AG10803 (cell line): ENCODE measurements at regions not wholly inside any gene's neighbourhood (a gene's known extent, or its start where the extent isn't known, plus 50 kb on each side); places are given as distances from the start of the nearest gene placed in this dataset.

Experiments used
- DNase-seq: peaks from one replicate; pipeline ENCODE4 v3.0.0; 2010; ENCODE audit warnings: low read depth
- H3K4me3 ChIP-seq: 2 replicates; pipeline ENCODE4 v1.5.1; 2011; ENCODE audit warnings: mild to moderate bottlenecking, low read length, control low read depth
- CTCF ChIP-seq: conservative IDR thresholded peaks from 2 replicates; pipeline ENCODE4 v1.5.1; 2011; ENCODE audit warnings: mild to moderate bottlenecking, low read length, control low read depth, inconsistent platforms

DNA sequence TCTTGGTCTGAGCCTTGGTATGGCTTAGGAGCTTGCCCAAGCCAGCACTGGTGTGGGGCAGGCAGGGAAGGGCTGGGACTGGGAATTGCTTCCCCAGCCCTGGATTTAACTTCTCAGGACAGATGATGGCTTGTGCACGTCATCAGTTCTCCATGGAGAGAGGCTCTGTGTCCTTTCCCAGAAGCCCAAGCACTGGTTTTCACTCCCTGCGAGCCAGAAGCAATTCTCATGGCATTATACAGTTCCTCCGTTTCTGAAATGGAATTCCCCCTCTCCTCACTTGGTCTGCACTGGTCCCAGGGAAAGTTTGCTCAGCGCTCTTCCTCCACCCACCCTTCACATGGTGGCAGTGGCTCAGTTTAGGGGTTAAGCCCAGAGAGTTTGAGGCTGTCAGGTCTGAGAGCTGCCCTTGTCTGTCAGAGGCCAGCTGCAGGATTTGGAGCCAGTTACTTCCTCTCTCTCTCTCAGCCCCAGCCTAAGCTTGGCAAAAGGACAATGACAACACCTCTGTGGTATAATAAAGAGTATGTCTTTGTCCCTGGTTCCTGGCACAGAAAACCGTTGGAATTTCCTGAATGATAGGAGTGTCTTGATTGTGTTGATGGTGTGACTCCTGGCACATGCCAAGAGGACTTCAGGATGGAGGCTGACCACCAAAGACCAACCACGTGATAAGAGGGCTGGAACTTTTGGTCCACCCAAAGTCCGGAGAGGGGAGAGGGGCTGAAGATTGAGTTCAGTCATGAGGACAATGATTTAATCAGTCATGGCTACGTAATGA lies 219.6 kb upstream of the TNRC6C start:
- TF ChIP-seq CTCF, result no peak
- no peak overlapping the region for H3K4me3 ChIP-seq
- no peak for DNase-seq

DNA sequence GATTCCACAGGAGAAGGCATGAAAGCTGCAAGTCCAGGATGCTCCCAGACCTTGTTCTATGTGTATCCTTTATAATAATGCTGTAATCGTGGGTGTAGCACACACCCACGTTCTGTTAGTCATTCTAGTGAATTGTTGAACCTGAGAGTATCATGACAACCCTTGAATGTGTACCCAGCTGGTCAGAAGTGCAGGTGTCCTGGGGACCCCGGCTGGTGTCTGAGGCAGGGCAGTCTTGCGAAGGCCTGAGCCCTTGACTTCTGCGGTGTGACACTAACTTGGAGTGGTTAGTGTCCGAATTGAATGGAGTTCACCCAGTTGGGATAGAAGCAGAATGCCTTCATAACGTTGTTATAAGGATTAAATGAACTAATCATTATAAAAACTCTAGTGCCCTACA lies 218.0 kb upstream of the TNRC6C start:
- no peak for DNase-seq
- H3K4me3 ChIP-seq, result no peak overlapping the region
- TF ChIP-seq CTCF, result no peak

GRCh38 chr17:77741109-77741508 lies 217.4 kb upstream of the TNRC6C start:
- peak; percentile 42 for TF ChIP-seq CTCF
- no peak overlapping the region for H3K4me3 ChIP-seq
- DNase-seq, result no peak

DNA sequence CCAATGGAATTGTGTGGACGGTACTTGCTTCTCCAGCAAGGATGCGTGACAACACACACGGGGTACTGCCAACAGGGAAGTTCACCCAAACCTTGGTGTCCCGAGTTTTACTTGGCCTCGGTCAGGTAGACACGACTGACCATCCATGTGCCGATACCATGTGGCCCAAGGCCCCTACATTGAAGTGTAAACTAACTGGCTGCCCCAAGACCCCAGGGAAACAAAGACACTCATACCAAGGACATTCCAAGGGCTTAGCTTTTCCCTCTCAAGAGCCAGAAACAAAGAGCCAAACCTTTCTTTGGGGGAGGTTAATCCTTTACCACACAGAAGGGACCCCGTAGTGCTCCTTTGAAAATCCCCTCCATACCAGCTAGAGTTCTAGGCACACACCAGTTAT lies 215.9 kb upstream of the TNRC6C start:
- no peak overlapping the region for H3K4me3 ChIP-seq
- no peak for DNase-seq
- TF ChIP-seq CTCF, result no peak

- no peak for TF ChIP-seq CTCF
- DNase-seq, result no peak
- no peak overlapping the region for H3K4me3 ChIP-seq
These were observed 214.2 kb upstream of the TNRC6C start for GRCh38 chr17:77744066-77744988.

DNA sequence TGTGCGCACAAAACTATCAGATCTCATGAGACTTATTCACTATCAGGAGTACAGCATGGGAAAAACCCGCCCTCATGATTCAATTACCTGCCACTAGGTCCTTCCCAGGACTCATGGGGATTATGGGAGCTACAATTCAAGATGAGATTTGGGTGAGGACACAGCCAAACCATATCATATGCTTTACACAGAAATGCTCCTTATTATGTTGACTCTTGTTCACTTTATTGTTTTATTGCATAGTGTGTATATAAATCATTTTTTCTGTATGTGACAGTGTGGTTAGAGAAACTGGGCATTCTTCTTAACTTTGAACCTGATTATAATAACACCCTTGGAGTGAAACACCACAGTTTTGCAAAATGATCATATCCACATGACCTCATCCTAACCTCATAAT lies 212.8 kb upstream of the TNRC6C start:
- no peak for TF ChIP-seq CTCF
- DNase-seq, result no peak
- H3K4me3 ChIP-seq, result no peak overlapping the region
